ENCODE measurements at regions not wholly inside any gene's neighbourhood (a gene's known extent, or its start where the extent isn't known, plus 50 kb on each side); places are given as distances from the start of the nearest gene placed in this dataset.

DNA sequence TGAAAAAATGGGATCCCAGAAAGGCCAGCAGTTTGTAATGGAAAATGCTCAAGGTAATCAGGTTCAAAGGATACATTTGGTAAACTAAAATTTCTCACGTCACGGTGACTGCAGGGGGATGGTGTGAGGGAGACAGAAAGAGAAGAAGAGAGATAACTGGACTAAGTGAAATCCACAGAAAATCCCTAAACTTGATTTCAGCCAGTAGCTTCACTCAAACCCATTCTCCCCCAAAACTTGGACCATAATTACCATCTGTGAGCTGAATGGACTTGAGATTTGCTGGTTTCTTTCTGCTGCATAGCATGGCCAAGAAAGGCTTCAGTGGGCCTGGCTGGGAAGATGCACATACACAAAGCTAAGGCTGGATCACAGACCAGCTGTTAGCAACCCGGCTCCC, 155.4 kb upstream of the LMO4 start:
- Mint-ChIP-seq H3K27ac (ENCODE audit: unreplicated experiment) (no peak overlapping the region), H3K4me3 (ENCODE audit: unreplicated experiment) (no peak overlapping the region), H3K4me1 (ENCODE audit: low read depth, unreplicated experiment) (no peaks in the 10 kb centered on the region), H3K36me3 (ENCODE audit: insufficient read depth, unreplicated experiment) (no peaks in the 10 kb centered on the region), H3K9me3 (ENCODE audit: unreplicated experiment) (no peaks in the 10 kb centered on the region), H3K27me3 (ENCODE audit: insufficient read depth, unreplicated experiment) (peaks cover 7% of the 10 kb centered on the region)
- CTCF ChIA-PET: interaction anchor here (0.6 kb wide), 1 partner anchor 107 kb away, joined by 4 read pairs; no protein-coding TSS in a partner anchor
- POLR2A ChIA-PET: no interaction called here
- Histone ChIP-seq H3K36me3 (ENCODE audit: control insufficient read depth, insufficient read depth, low read length) (no peaks in the 10 kb centered on the region), H3K9me3 (no peaks in the 10 kb centered on the region), H3K27me3 (replicated peaks; ENCODE audit: control insufficient read depth, insufficient read depth, low read length) (no peaks in the 10 kb centered on the region; the same call in 1 of the 2 replicates), H3K4me1 (no peaks in the 10 kb centered on the region), H3K4me3 (ENCODE audit: low read depth, low read length) (no peak overlapping the region)
- BruUV-seq (replicated peaks): no TSS peak
- intact Hi-C loops (cut with micrococcal nuclease; ENCODE audit: unreplicated experiment): no loop called here
- no peak for DNase-seq
- TF ChIP-seq, protein P1, sequence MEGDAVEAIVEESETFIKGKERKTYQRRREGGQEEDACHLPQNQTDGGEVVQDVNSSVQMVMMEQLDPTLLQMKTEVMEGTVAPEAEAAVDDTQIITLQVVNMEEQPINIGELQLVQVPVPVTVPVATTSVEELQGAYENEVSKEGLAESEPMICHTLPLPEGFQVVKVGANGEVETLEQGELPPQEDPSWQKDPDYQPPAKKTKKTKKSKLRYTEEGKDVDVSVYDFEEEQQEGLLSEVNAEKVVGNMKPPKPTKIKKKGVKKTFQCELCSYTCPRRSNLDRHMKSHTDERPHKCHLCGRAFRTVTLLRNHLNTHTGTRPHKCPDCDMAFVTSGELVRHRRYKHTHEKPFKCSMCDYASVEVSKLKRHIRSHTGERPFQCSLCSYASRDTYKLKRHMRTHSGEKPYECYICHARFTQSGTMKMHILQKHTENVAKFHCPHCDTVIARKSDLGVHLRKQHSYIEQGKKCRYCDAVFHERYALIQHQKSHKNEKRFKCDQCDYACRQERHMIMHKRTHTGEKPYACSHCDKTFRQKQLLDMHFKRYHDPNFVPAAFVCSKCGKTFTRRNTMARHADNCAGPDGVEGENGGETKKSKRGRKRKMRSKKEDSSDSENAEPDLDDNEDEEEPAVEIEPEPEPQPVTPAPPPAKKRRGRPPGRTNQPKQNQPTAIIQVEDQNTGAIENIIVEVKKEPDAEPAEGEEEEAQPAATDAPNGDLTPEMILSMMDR (IDR thresholded peaks at IDR 0.05; ENCODE audit: insufficient read depth in 1 of 2, low read depth in 1 of 2, low read length in 1 of 2, severe bottlenecking in 1 of 2, unreplicated experiment in 1 of 2): no peak

GRCh38 chr1:87174724-87175245, 153.9 kb upstream of the LMO4 start:
- no peaks in the 10 kb centered on the region for H3K36me3 Mint-ChIP-seq (ENCODE audit: insufficient read depth, unreplicated experiment)
- Histone ChIP-seq H3K4me1 (no peaks in the 10 kb centered on the region), H3K27me3 (replicated peaks; ENCODE audit: control insufficient read depth, insufficient read depth, low read length) (no peaks in the 10 kb centered on the region; the same call in 1 of the 2 replicates), H3K36me3 (ENCODE audit: control insufficient read depth, insufficient read depth, low read length) (no peaks in the 10 kb centered on the region), H3K9me3 (no peaks in the 10 kb centered on the region), H3K4me3 (ENCODE audit: low read depth, low read length) (no peak overlapping the region)
- H3K27me3 Mint-ChIP-seq (ENCODE audit: insufficient read depth, unreplicated experiment): peaks cover 7% of the 10 kb centered on the region
- TF ChIP-seq, protein P1 (IDR thresholded peaks at IDR 0.05; ENCODE audit: insufficient read depth in 1 of 2, low read depth in 1 of 2, low read length in 1 of 2, severe bottlenecking in 1 of 2, unreplicated experiment in 1 of 2): no peak
- DNase-seq: no peak
- no peak overlapping the region for H3K27ac Mint-ChIP-seq (ENCODE audit: unreplicated experiment)
- intact Hi-C loops (cut with micrococcal nuclease; ENCODE audit: unreplicated experiment): no loop called here
- POLR2A ChIA-PET: no interaction called here
- CTCF ChIA-PET: no interaction called here
- no peak overlapping the region for H3K4me3 Mint-ChIP-seq (ENCODE audit: unreplicated experiment)
- no peaks in the 10 kb centered on the region for H3K9me3 Mint-ChIP-seq (ENCODE audit: unreplicated experiment)
- no peaks in the 10 kb centered on the region for H3K4me1 Mint-ChIP-seq (ENCODE audit: low read depth, unreplicated experiment)
- BruUV-seq (replicated peaks): no TSS peak

- no peak for DNase-seq
- Mint-ChIP-seq H3K4me1 (ENCODE audit: low read depth, unreplicated experiment) (no peaks in the 10 kb centered on the region), H3K4me3 (ENCODE audit: unreplicated experiment) (no peak overlapping the region), H3K27me3 (ENCODE audit: insufficient read depth, unreplicated experiment) (peaks cover 7% of the 10 kb centered on the region), H3K9me3 (ENCODE audit: unreplicated experiment) (no peaks in the 10 kb centered on the region), H3K36me3 (ENCODE audit: insufficient read depth, unreplicated experiment) (no peaks in the 10 kb centered on the region), H3K27ac (ENCODE audit: unreplicated experiment) (no peak overlapping the region)
- TF ChIP-seq, protein P1 (IDR thresholded peaks at IDR 0.05; ENCODE audit: insufficient read depth in 1 of 2, low read depth in 1 of 2, low read length in 1 of 2, severe bottlenecking in 1 of 2, unreplicated experiment in 1 of 2): no peak
- Histone ChIP-seq H3K4me1 (no peaks in the 10 kb centered on the region), H3K36me3 (ENCODE audit: control insufficient read depth, insufficient read depth, low read length) (no peaks in the 10 kb centered on the region), H3K27me3 (replicated peaks; ENCODE audit: control insufficient read depth, insufficient read depth, low read length) (no peaks in the 10 kb centered on the region; the same call in 1 of the 2 replicates), H3K9me3 (no peaks in the 10 kb centered on the region), H3K4me3 (ENCODE audit: low read depth, low read length) (no peak overlapping the region)
- CTCF ChIA-PET: no interaction called here
- intact Hi-C loops (cut with micrococcal nuclease; ENCODE audit: unreplicated experiment): no loop called here
- BruUV-seq (replicated peaks): no TSS peak
- POLR2A ChIA-PET: no interaction called here
These were observed 152.6 kb upstream of the LMO4 start for GRCh38 chr1:87176087-87176486.

Data from Caco-2 (cell line).